PC-9 (cell line): ENCODE measurements at regions not wholly inside any gene's neighbourhood (a gene's known extent, or its start where the extent isn't known, plus 50 kb on each side); places are given as distances from the start of the nearest gene placed in this dataset.
A peak's percentile ranks its signal among the peaks of the same experiment; 100 is the strongest.

ENCODE experiments used
- BruUV-seq: library from RNA; stranded (reverse); fragments of 400-500 nt; replicated peaks from 2 replicates; lab custom pipeline; 2021; lab: Mats Ljungman, UMichigan
- CTCF ChIA-PET: fragments of 300-600 bp; sonication (Branson Sonifier 250); formaldehyde crosslinking; loops from one replicate; lab custom pipeline; 2022; ENCODE audit warnings: antibody characterized with exemption; lab: Charles Lee
- POLR2A ChIA-PET: fragments of 300-600 bp; sonication (Branson Sonifier 250); formaldehyde crosslinking; loops from one replicate; lab custom pipeline; 2022; ENCODE audit warnings: antibody characterized with exemption; ENCODE audit not compliant: unreplicated experiment; lab: Charles Lee
- DNase-seq, 2 experiments: peaks; one replicate each; pipeline versions ENCODE4 v3.0.0 to v3.0.0-alpha.2; 2015 to 2022; ENCODE audit warnings: mixed read lengths in 1 of 2
- H2AFZ ChIP-seq: fragments of 200-600 bp; sonication (generic); 2 replicates; pipeline ENCODE4 v1.8.1; 2017; ENCODE audit warnings: antibody characterized with exemption
- H3F3A ChIP-seq: fragments of 200-600 bp; sonication (generic); 2 replicates; pipeline ENCODE4 v1.8.1; 2017; ENCODE audit warnings: antibody characterized with exemption, mild to moderate bottlenecking, low read depth; ENCODE audit not compliant: insufficient read depth
- H3K27ac ChIP-seq: fragments of 200-600 bp; sonication (generic); 2 replicates; pipeline ENCODE4 v1.6.1; 2016; ENCODE audit warnings: mixed run types
- H3K27me3 ChIP-seq: fragments of 200-600 bp; sonication (generic); 2 replicates; pipeline ENCODE4 v1.6.1; 2016; ENCODE audit warnings: low read depth, mixed run types; ENCODE audit not compliant: insufficient read depth
- H3K36me3 ChIP-seq: fragments of 200-600 bp; sonication (generic); 2 replicates; pipeline ENCODE4 v1.6.1; 2016; ENCODE audit warnings: low read depth, mixed run types
- H3K4me1 ChIP-seq: fragments of 200-600 bp; sonication (generic); replicated peaks from 2 replicates; pipeline ENCODE4 v1.6.1; 2016; ENCODE audit warnings: mixed run types; ENCODE audit not compliant: insufficient read depth
- H3K4me2 ChIP-seq: fragments of 200-600 bp; sonication (generic); 2 replicates; pipeline ENCODE4 v1.6.1; 2017; ENCODE audit warnings: mixed run types
- H3K4me3 ChIP-seq: fragments of 200-600 bp; sonication (generic); 2 replicates; pipeline ENCODE4 v1.6.1; 2016; ENCODE audit warnings: mixed run types
- H3K79me2 ChIP-seq: fragments of 200-600 bp; sonication (generic); 2 replicates; pipeline ENCODE4 v1.6.1; 2017; ENCODE audit warnings: low read depth, mixed run types
- H3K9me2 ChIP-seq: fragments of 200-600 bp; sonication (generic); 2 replicates; pipeline ENCODE4 v1.8.1; 2017; ENCODE audit warnings: mild to moderate bottlenecking; ENCODE audit not compliant: insufficient read depth
- H3K9me3 ChIP-seq: fragments of 200-600 bp; sonication (generic); 2 replicates; pipeline ENCODE4 v1.8.1; 2016; ENCODE audit warnings: low read depth; ENCODE audit not compliant: insufficient read depth
- H4K20me1 ChIP-seq: fragments of 200-600 bp; sonication (generic); 2 replicates; pipeline ENCODE4 v1.8.1; 2017; ENCODE audit not compliant: insufficient read depth
- CTCF ChIP-seq: fragments of 200-600 bp; sonication (generic); conservative IDR thresholded peaks from 2 replicates; pipeline ENCODE4 v1.6.1; 2017; ENCODE audit warnings: mixed run types, antibody characterized with exemption, mild to moderate bottlenecking, moderate library complexity
- EZH2 ChIP-seq: fragments of 200-600 bp; sonication (generic); IDR thresholded peaks from 2 replicates; pipeline ENCODE4 v1.8.0; 2017; ENCODE audit warnings: antibody characterized with exemption, low read depth
- intact Hi-C: fragments of 100-400 bp; cut with micrococcal nuclease; formaldehyde crosslinking; loops from one replicate; pipeline ENCODE4 v1.10.0; 2022; ENCODE audit not compliant: unreplicated experiment

GRCh38 chr13:103200118-103200885, 134.1 kb upstream of the SLC10A2 start:
- DNase-seq, result no peak
- no peak overlapping the region for H2AFZ ChIP-seq
- intact Hi-C loops, result no loop called here
- H3K4me3 ChIP-seq, result no peak overlapping the region
- no peaks in the 10 kb centered on the region for H3K27me3 ChIP-seq
- POLR2A ChIA-PET, result no interaction called here
- peaks cover 9% of the 10 kb centered on the region; the same call in 1 of the 2 replicates for H3K9me3 ChIP-seq
- CTCF ChIA-PET, result no interaction called here
- no TSS peak for BruUV-seq
- H4K20me1 ChIP-seq, result no peaks in the 10 kb centered on the region
- H3K27ac ChIP-seq, result no peak overlapping the region
- H3K36me3 ChIP-seq, result no peaks in the 10 kb centered on the region
- no peaks in the 10 kb centered on the region for H3K79me2 ChIP-seq
- H3K4me2 ChIP-seq, result no peak overlapping the region
- H3F3A ChIP-seq, result no peaks in the 10 kb centered on the region
- H3K9me2 ChIP-seq, result no peaks in the 10 kb centered on the region
- no peaks in the 10 kb centered on the region for H3K4me1 ChIP-seq
- TF ChIP-seq CTCF (no peak), EZH2 (no peak)

GRCh38 chr13:103199380-103200088, 133.3 kb upstream of the SLC10A2 start:
- no peaks in the 10 kb centered on the region for H4K20me1 ChIP-seq
- no TSS peak for BruUV-seq
- no peak overlapping the region for H3K27ac ChIP-seq
- no peaks in the 10 kb centered on the region for H3K36me3 ChIP-seq
- no peak overlapping the region for H3K4me2 ChIP-seq
- no peaks in the 10 kb centered on the region for H3F3A ChIP-seq
- no peak overlapping the region for H2AFZ ChIP-seq
- H3K9me3 ChIP-seq, result peaks cover 9% of the 10 kb centered on the region; the same call in 1 of the 2 replicates
- H3K4me3 ChIP-seq, result no peak overlapping the region
- no peak for DNase-seq
- H3K27me3 ChIP-seq, result no peaks in the 10 kb centered on the region
- no peaks in the 10 kb centered on the region for H3K9me2 ChIP-seq
- intact Hi-C loops, result no loop called here
- TF ChIP-seq EZH2, result no peak
- no peak for TF ChIP-seq CTCF
- no peaks in the 10 kb centered on the region for H3K79me2 ChIP-seq
- ChIA-PET CTCF (no interaction called here), POLR2A (no interaction called here)
- H3K4me1 ChIP-seq, result no peaks in the 10 kb centered on the region

- no TSS peak for BruUV-seq
- H3F3A ChIP-seq, result no peaks in the 10 kb centered on the region
- no peaks in the 10 kb centered on the region for H3K79me2 ChIP-seq
- DNase-seq, result no peak
- ChIA-PET CTCF (no interaction called here), POLR2A (no interaction called here)
- H2AFZ ChIP-seq, result 0 out of 2 replicates have a peak overlapping the region, but pooled peaks have one; percentile 29
- no peaks in the 10 kb centered on the region for H3K9me2 ChIP-seq
- H3K27ac ChIP-seq, result no peak overlapping the region
- H3K4me2 ChIP-seq, result no peak overlapping the region
- peaks cover 9% of the 10 kb centered on the region; the same call in 1 of the 2 replicates for H3K9me3 ChIP-seq
- H3K27me3 ChIP-seq, result no peaks in the 10 kb centered on the region
- TF ChIP-seq EZH2, result no peak
- TF ChIP-seq CTCF, result no peak
- no peaks in the 10 kb centered on the region for H3K36me3 ChIP-seq
- intact Hi-C loops, result no loop called here
- no peak overlapping the region for H3K4me3 ChIP-seq
- H3K4me1 ChIP-seq, result no peaks in the 10 kb centered on the region
- no peaks in the 10 kb centered on the region for H4K20me1 ChIP-seq
These were observed 130.1 kb upstream of the SLC10A2 start for GRCh38 chr13:103196356-103196755.
